ENCODE measurements at regions not wholly inside any gene's neighbourhood (a gene's known extent, or its start where the extent isn't known, plus 50 kb on each side); places are given as distances from the start of the nearest gene placed in this dataset.

GRCh38 chr14:50049703-50050570 is 66.4 kb downstream of the VCPKMT start:
- DNase-seq (ENCODE audit: low spot score) = no peak
- intact Hi-C loops (cut with DNase I) = no loop called here

DNA sequence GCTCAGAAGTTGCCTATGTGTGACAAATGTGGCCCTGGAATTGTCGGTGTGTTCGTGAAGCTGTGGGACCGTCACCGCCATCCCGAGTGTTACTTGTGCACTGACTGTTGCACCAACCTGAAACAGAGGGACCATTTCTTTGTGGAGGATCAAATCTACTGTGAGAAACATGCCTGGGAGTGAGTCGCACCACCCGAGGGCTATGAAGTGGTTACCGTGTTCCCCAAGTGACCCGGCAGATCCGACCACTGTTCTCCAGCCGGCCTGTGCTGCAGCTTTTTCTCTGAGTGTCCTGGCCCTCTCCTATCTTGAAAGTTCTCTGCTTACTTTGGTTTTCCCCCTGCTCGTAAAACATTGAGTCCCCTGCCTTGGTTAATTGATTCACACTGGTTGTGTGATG is 65.3 kb downstream of the VCPKMT start:
- no peak for DNase-seq (ENCODE audit: low spot score)
- intact Hi-C loops (cut with DNase I) = no loop called here

DNA sequence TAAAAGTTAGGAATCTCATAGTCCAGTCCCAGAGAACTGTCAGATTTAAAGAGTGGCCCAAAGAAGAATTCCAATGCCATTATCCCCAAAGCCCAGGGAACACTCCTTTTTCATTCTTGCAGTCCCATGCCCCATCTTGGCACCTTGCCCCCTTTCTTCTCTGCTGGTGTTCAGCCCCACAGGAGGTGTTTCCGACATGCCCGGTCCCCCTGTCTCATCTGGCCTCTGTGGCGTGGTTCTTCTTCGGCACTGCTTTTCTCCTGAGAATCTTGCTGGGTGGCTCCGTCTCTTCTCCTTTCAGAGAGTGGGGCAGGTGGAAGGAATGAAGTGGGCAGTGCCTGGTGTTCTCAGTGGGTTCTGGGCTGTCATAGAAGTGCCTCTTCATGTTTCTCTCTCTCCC is 64.7 kb downstream of the VCPKMT start:
- no peak for DNase-seq (ENCODE audit: low spot score)
- intact Hi-C loops (cut with DNase I) = no loop called here

- intact Hi-C loops (cut with DNase I) = no loop called here
- no peak for DNase-seq (ENCODE audit: low spot score)
Measured at GRCh38 chr14:50052517-50052916, 63.9 kb downstream of the VCPKMT start.

- intact Hi-C loops (cut with DNase I) = no loop called here
- DNase-seq (ENCODE audit: low spot score) = no peak
Measured at GRCh38 chr14:50053935-50054334, 62.4 kb downstream of the VCPKMT start.

DNA sequence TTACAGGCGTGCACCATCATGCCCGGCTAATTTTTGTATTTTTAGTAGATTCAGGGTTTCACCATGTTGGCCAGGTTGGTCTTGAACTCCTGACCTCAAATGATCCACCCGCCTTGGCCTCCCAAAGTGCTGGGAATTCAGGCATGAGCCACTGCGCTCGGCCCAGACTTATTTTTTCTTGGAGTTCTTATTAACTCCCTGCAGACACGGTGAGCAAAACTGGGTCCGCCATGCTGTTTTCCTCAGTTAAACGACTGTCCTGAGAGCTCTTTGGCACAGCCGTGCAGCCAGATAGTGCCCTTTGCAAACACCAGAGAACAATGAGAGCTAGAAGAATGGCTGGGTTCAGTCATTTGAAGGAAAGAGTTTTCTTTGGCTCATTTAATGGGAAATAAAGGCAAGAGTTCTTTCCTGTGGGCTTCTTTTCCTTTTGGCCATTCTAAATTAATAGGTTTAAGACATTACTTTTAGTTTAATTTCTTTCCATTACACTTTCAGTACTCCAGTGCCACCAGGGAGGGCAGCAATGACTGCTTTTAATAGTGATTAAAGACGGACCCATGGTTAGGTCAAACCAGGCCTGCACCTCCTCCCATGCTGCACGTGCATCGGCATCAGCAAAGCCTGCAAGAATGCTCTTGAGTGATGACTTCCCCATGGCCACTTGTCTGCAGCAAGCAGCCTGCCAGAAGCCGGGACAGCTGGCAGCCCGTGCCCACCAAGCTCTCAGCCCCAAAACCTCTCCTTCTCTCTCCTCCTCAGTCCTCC is 60.7 kb downstream of the VCPKMT start:
- intact Hi-C loops (cut with DNase I) = no loop called here
- no peak for DNase-seq (ENCODE audit: low spot score)

DNA sequence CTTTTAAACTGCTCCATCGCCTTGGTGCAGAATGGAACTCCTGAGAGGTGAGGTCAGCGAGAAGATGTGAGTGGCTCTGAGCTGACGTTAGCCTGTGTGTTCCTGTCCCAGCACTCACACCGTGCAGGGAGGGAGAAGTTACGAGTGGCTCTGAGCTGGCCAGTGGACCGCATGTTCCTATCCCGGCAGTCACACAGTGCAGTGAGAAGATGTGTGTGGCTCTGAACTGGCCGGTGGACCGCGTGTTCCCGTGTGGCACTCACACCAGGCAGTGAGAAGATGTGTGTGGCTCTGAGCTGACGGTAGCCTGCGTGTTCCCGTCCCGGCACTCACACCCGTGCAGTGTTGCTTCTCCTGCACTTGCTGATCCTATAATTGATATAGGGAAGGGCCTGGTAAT is 59.9 kb downstream of the VCPKMT start:
- intact Hi-C loops (cut with DNase I) = no loop called here
- DNase-seq (ENCODE audit: low spot score) = no peak

DNA sequence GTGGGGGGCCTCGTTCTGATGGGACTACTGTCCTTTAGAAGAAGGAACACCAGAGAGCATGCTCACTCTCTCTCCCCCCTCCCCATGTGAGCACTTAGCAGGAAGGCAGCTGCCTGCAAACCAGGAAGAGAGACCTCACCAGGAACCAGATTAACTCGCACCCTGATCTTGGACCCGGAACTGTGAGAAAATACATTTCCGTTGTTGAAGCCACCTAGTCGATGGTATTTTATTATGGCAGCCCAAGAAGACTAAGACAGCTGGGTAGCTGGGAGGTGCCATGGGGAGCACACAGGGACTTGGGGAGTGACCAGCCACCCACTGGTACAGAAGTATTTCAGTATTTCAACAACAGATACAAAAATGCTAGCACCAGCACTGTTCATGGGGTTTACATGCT is 59.0 kb downstream of the VCPKMT start:
- intact Hi-C loops (cut with DNase I) = no loop called here
- DNase-seq (ENCODE audit: low spot score) = no peak

GRCh38 chr14:50058113-50058512 is 58.3 kb downstream of the VCPKMT start:
- no peak for DNase-seq (ENCODE audit: low spot score)
- intact Hi-C loops (cut with DNase I) = no loop called here

Small RNAs in the stretch of these regions (microRNA-seq; reads per million reads assigned to microRNA genes)
- 0 reads per million in 2 donors for gene MIR6076 (ENCODE audit: borderline microRNAs expressed in 2 of 2)
